Mesenteric fat pad (tissue), 1 donor: ENCODE measurements at regions not wholly inside any gene's neighbourhood (a gene's known extent, or its start where the extent isn't known, plus 50 kb on each side); places are given as distances from the start of the nearest gene placed in this dataset.
"Not testable (repeated sequence)": the region's sequence is repeated elsewhere in the genome, so short reads cannot be mapped to it uniquely, and the experiment has no call there.

ENCODE experiments used
- DNase-seq: peaks from one replicate; pipeline ENCODE4 v3.0.0-alpha.2; 2020; ENCODE audit warnings: low spot score
- donor health status: DM: yes; HTN: yes; CAD: no.

DNA sequence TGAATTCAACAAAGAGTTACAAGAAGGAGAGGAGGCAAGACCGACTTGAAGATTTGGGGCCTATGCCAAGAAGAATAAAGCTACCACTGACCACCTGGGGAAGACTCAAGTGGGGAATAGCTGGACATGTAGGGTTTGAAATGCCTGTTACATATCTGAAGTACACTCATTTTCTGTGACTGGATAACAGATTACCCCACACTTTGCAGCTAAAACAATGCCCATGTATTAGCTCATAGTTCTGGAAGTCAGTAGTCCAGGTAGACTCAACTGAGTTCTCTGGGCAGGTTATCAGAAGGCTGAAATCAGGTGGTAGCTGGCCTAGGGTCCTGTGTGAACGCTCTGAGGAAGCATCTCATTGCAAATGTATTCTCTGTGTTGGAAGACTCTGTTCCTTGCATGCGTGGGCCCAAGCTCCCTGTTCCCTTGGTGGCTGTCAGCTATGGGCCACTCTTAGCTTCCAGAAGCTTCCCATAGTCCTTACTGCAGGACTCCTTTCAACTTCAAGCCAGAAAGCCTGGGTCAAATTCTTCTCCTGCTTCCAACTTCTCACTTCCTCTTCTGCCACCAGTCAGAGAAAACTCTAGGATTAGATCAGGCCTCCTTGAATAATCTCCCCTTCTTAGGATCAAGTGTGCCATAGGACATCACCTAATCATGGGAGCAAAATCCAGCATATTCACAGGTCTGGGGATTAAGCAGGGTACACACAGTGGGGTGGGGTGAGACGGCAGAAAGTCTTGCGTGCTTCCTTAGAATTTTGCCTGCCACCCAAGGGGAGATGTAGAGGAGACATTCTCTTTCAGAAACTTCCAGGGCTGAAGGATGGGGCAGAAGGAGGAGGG is 187.8 kb downstream of the SHQ1 start:
- no peak for DNase-seq

DNA sequence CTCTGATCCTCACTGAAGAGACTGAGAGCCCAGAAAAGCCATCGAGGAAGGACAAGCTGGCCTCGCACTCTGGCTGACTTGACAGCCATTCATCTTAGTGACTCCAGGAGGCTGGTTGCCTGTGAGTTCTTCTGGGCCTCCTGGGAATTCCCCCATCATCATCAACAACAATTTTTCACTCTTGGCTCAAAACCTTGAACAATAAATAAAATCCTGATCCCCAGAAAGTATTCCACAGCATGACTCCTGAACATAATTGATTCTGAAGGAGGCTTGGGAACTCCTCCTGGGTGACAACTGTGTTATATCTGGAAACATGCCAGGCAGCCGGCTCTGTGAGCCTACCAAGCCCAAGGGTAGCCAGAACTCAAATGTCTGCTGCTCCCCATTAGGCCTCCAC is 188.6 kb downstream of the SHQ1 start:
- no peak for DNase-seq

DNA sequence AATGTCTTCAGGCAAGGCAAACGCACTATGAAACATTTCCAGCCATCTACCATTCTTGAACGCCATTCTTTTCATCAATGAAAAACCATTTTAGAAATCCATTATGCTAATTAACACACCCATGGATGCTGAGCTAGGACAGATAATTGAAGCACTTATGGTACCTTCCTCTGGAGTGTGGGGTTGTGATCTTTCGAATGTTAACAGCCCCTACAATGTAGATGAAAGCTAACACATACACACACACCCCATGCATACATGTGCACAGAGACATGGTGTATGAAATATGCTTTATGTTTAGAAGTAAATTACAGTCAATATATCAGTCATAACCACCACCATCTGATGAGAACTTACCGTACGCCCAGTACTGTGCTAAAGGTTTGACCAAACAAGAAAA is 189.1 kb downstream of the SHQ1 start:
- DNase-seq: no peak

DNA sequence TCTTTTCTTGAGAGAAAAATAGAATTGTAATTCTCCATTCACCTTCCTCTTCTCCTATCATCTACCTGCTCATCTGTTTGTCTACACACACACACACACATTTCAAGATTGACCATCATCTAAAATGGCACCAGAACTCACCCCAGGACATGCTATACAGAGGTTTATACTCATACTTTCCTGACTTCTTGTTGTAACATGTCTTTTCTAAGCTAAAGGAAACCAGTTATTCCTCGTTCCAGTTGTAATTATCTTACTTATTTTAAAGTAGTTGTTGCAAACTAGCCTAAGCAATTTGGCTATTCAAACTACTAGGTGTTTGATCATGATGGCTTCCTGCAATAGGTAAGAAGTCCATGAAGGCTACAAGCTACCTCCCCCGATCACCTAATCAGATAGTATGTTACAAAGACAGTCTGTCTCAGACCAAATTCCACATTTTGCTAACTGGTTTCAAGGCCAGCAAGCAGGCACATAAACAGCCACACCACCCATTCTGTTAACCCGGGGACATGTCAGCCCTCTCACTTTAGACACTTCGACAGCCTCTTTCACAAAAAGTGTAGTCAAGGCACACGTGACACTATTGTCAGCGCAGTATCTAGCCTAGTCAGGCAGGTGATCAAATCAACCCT is 189.7 kb downstream of the SHQ1 start:
- no peak for DNase-seq

DNA sequence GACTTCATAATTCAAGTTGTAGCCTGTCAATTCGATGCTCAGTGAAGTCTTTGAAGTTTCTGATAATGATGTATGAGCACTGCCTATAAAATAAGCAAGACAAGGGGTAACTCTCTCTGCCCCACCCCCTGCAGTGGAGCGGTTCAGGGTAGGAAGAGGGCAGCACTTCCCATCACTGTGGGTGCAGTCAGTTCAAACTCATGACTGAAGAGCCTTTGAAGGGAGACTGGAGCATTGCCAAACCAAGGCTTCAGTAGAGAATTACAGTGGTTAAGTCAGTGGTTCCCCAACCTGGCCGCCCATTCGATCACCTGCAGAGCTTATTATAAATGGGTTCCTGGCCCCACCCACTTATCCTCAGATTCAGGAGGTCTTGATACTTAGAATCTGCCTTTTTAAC is 190.6 kb downstream of the SHQ1 start:
- DNase-seq: no peak

DNA sequence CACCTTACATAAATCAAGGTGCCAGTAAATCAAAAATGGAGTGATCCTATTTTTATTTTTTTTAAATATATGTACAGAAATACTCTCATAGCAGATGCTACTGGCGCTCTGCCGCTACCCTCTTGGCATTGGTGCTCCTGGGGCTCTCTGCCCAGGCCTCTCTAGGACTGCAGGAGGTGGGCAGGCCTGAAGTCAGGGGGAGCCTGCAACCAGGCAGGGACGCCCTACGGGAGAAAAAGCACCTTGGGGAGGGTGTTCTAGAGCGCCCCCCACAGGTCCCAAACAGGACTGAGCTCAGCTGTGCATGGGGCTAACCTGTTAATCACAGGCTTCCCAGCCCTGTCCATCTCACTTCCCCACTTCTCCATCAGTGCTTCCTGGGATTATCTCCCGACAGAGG is 192.5 kb downstream of the SHQ1 start:
- DNase-seq: no peak

DNA sequence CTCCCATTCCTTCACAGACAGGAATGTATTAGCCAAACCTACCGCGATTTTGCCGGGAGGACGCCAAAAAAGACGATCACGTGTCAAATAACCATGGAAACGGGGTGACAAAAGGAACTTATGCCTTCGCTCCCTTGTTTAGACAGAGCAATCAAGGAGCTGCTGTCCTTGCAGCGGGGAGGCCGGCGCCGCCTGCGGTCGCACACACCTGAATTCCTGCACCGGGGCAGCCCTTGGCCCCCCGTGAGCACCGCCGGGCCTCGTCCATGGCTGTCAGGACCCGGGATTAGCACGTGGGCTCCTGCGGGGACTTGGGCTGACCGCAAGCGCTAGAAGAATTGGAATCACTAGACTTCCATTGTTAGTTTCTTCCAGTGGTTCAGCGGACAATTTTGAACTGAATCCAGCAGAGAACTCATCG is 193.1 kb downstream of the SHQ1 start:
- DNase-seq: no peak

DNA sequence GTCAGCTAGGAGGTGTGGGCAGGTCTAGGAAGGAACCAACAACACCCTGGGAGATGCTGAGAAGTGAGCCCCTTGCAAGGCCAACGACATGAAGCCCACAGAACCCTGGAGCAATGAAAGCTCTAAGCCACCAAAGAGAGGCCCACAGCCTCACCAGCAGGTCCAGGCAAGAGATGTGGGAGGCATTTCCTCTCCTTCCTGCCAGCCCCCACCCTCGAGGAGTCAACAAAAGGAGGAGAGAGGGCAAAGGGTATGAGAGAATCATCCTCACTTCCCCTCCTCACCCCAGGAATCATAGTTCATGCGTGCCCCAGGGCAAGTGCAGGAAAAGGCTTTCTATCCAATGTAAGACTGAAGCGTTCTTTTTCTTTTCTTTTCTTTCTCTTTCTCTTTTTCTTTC is 195.8 kb downstream of the SHQ1 start:
- no peak for DNase-seq

DNA sequence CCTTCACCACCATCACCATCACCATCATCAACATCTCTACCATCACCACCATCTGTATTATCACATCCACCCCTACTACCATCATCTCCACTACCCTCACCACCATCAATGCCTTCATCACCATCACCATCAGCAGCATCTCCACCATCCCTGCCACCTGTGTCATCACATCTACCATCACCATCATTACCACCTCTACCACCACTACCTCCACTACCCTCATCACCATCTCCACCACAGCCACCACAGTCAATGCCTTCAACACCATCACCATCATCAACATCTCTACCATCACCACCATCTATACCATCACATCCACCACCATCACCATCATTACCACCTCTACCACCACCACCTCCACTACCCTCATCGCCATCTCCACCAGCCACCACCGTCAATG is 196.7 kb downstream of the SHQ1 start:
- DNase-seq: no peak

DNA sequence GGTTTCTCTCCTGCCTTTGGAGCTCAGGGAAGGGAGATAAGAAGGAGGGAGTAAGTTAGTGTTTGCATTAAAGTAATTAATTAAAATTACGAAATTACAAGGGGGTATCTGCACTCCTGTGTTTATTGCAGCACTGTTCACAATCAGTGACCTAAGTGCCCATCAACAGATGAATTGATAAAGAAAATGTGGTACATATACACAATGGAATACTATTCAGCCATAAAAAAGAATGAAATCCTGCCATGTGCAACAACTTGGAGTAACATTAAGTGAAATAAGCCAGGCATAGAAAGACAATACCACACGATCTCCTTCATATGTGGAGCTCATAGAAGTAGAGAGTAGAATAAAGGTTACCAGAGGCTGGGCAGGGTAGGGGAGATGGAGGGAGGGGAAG is 202.0 kb downstream of the SHQ1 start:
- DNase-seq: no peak

DNA sequence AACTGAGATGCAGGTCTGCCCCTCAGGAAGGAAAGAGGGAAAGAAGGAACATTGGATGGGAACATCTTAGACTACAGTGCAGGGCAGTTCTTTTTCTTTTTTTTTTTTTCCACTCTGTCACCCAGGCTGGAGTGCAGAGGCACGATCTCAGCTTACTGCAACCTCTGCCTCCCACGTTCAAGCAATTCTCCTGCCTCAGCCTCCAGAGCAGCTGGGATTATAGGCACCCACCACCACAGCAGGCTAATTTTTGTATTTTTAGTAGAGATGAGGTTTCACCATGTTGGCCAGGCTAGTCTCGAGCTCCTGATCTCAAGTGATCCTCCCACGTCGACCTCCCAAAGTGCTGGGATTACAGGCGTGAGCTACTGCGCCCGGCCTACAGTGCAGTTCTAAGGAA is 204.6 kb downstream of the SHQ1 start:
- DNase-seq: not testable (repeated sequence)

DNA sequence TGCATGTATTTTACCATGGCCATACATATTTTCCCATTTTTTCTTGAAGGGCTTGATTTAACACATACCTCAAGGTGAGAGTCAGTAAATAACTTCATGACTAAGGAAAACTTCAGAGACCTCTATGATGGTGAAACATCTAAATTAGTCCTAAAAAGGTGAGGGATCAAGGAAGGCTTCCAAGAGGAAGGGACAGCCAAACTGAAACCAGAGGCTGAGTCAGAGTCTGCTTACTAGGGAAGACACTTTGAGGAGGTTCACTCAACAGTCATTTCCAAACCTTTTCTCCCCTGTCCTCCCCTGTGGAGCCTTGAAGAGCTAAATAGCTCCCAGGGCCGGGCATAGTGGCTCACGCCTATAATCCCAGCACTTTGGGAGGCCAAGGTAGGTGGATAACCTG is 206.6 kb downstream of the SHQ1 start:
- DNase-seq: no peak

DNA sequence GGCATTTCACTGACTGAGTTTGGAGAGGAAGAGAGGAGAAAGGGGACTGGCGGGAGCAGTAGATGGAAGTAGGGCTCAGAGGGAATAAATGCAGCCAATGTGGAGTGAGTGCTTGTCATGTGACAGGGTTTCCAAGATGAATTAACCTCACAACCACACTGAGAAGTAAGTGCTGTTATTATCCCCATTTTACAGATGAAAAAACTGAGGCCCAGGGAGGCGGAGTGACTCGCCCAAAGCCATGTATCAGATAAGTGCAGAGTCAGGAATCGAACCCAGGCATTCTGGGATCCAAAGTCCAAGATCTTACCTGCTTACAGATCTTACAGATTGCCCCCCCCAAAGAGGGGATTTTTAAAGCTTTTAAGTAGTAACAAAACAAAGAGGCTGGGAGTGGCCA is 207.2 kb downstream of the SHQ1 start:
- no peak for DNase-seq

DNA sequence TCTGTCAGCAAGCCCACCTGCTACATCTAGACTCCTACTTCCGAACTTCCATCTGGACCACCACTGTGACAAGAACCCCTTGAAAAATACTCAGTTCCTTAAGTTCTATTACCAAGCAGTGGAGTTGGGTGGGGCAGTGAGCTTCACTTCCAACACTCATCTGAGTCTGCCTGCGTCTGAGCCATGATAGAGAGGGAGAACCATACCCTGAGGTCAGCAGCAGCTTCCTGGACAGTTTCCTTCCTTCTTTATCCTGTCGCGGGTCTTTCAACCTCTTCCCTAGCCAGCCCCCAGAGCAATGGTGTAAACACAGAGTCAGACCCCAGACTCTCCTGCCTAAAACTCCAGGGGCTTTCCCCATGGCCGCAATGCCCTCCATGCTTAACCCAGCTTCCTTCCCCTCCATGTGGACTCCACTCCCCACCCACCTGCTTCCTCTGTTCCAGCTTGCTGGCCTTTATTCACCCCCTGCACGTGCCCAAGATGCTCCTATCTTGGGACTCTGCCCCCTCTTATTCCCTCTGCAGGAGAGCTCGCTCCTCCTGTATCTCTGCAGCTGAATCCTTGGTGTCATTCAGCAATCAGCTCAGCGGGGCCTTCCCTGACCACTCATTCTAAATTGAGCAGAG is 211.2 kb downstream of the SHQ1 start:
- no peak for DNase-seq

DNA sequence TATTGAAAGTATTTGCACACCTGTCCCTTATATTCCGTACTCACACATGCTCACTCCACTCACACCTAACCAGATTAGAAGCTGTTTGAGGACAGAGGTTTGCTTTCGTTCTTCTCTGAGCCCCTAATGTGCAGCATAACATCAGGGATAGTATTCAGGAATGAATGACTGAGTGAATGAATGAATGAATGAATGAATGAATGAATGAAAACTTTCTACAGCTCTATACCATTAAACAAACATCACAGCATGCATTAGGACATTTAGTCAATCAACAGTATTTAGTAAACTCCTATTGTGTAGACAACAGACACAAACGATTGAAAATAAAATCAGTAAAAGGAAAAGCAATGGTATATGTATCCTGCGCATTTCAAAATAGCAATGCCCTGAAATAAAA is 212.7 kb downstream of the SHQ1 start:
- no peak for DNase-seq

DNA sequence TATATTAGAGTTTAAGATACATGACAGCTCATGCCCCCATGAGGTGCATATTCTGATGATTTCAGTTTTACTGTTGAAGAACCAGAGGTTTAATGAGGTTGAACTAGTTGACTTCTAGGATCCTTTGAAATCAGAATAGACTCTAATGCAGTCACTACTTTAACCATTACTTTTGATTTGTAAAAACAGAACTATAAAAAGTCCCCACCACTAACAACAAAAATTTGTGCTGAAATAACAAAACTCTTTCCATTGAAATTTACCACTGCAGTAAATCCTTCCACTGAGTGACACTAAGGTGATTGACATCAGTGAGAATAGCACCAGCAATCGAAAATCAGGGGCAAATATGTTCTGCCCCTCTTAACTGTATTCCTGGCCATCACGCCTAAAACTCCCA is 214.1 kb downstream of the SHQ1 start:
- no peak for DNase-seq

DNA sequence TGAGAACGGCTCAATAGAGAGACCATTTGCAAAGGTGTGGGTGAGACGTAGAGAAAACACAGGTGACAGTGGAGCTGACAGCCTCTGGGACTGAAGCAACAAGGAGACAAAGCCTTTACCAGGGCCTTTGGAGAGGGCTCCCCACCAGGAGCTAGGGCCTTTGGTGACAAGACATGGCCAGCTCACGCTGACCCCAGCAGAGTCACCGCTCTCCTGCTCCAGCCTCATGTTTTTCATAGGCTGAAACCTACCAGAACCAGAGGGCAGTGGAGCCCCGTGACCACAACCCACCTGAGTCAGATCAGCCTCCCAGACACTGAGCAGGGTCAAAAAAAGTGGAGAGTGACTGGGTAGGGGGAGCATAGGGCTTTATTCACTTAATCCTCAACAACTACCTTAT is 214.7 kb downstream of the SHQ1 start:
- DNase-seq: no peak

DNA sequence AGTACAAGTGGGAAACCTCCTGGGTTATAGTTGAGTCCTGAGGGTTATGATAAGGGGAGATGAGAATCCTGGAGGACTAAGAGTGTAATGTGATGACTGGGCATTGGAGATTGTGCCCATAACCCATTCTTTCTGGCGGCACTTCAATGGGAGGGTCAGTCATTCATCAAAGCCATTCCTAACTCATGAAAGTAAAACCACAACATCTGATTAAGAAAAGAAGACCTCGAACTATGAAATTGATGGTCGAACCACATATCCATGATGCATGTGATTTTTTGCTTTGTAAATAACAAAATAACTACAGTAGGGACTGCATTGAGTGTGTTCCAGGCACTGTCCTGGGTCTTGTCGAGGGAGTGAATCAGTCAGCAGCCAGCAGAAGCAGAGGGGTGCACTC is 215.1 kb downstream of the SHQ1 start:
- no peak for DNase-seq

DNA sequence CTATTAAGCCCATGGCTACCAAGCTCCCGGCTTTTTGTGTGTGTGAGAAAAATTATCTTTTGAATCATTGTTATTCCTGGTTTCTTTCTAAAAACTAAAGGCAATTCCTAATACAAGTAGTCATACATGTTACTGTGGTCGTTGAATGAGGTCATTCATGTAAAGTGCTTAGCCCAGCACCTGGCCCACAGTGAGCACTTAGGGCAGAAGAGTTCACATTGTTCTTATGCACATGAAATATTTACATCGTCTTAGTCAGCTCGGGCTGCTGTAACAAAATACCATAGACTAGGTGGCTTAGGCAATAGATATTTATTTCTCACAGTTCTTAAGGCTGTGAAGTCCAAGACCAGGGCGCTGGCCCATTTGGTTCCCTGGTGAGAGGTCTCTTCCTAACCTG is 216.1 kb downstream of the SHQ1 start:
- no peak for DNase-seq

DNA sequence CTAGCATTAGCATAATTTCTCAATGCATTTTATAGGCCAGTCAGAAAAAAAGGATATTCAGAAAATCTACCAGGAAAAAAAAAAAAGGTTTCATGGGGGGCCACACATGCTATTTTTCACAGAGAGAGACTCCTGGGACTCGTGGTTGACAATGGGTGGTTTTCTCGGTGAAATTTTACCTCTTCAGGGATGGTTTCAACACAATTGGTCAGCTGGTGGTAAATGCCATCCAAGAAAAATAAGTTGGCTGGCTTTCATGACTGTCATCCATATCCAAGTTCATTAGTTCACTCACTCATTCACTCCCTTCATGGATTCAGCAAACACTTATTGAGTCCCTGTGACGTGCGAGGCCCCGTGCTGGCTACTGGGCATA is 217.3 kb downstream of the SHQ1 start:
- DNase-seq: no peak

DNA sequence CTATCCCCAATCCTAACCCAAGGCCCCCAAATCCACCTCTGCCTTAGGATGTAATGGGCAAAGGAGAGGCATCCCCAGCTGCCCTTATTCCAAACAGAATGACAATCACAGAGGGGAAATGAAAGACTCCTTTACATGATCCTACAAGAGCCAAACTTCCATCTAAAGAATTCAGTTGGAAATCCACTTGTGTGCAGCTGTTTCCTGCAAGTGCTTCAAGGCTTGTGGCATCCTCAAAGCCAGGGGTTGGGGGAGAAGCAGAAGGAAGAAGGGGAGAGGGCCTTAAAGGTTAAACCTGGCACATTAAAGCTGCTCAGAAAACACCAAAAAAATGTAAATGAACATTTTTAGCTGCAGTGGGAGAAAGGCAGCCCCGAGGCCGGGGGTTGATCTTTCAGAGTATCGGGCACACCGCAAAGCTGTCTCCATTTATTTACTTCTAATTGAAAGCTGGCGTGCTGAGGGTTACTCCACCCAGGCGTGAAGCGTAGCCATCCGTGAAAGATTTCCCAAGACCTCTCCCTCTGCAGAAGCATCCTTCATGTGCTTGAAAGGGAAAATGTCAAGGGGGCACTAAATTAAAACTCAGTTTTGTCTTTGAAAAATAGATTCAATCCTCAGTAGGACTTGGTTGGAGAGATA is 217.8 kb downstream of the SHQ1 start:
- no peak for DNase-seq

DNA sequence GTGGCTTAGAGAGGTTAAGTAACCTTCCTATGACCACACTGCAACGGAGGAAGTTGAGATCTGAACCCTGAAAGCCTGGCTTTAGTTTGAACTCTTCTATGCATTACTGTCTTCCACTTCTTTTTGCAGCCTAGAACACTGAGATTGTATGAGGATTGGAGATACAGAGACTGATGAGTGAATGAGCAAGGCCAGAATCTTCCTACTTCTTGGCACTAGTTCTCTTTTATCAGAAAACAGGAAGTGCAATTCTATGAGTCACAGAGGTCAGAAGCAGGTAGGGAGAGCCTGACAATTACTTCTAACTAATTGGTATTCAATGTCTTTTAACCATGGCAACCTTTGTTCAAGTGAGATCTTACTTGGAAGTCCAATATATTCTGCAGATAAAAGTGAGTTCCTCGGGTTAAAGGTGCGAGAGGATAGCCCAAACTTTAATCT is 219.0 kb downstream of the SHQ1 start:
- no peak for DNase-seq
